MM.1S (cell line): ENCODE measurements at regions not wholly inside any gene's neighbourhood (a gene's known extent, or its start where the extent isn't known, plus 50 kb on each side); places are given as distances from the start of the nearest gene placed in this dataset.
A peak's percentile ranks its signal among the peaks of the same experiment; 100 is the strongest.
"Not testable (repeated sequence)": the region's sequence is repeated elsewhere in the genome, so short reads cannot be mapped to it uniquely, and the experiment has no call there.

Source experiments
- DNase-seq: peaks from one replicate; pipeline ENCODE4 v3.0.0-alpha.2; 2015
- H2AFZ ChIP-seq: fragments of 300-600 bp; sonication (generic); 2 replicates; pipeline ENCODE4 v1.6.0; 2016; ENCODE audit warnings: antibody characterized with exemption, low read length
- H3F3A ChIP-seq: fragments of 300-600 bp; sonication (generic); 2 replicates; pipeline ENCODE4 v1.6.1; 2016; ENCODE audit warnings: mild to moderate bottlenecking, antibody characterized with exemption, low read length, moderate library complexity, mixed read lengths; ENCODE audit not compliant: insufficient read depth
- H3K27ac ChIP-seq: fragments of 300-600 bp; sonication (generic); 2 replicates; pipeline ENCODE4 v1.5.1; 2016; ENCODE audit warnings: mild to moderate bottlenecking, low read length
- H3K27me3 ChIP-seq: fragments of 300-600 bp; sonication (generic); replicated peaks from 2 replicates; pipeline ENCODE4 v1.6.0; 2016; ENCODE audit warnings: low read length; ENCODE audit not compliant: insufficient read depth
- H3K36me3 ChIP-seq: fragments of 300-600 bp; sonication (generic); replicated peaks from 2 replicates; pipeline ENCODE4 v1.6.1; 2016; ENCODE audit warnings: mild to moderate bottlenecking, low read length, mixed read lengths; ENCODE audit not compliant: insufficient read depth
- H3K4me1 ChIP-seq: fragments of 300-600 bp; sonication (generic); 2 replicates; pipeline ENCODE4 v1.6.1; 2016; ENCODE audit warnings: low read length, mixed read lengths
- H3K4me2 ChIP-seq: fragments of 300-600 bp; sonication (generic); 2 replicates; pipeline ENCODE4 v1.6.0; 2016; ENCODE audit warnings: low read depth, low read length
- H3K4me3 ChIP-seq: fragments of 300-600 bp; sonication (generic); 2 replicates; pipeline ENCODE4 v1.5.1; 2016; ENCODE audit warnings: low read length, mixed read lengths
- H3K79me2 ChIP-seq: fragments of 300-600 bp; sonication (generic); 2 replicates; pipeline ENCODE4 v1.6.1; 2016; ENCODE audit warnings: mixed run types, low read length, mixed read lengths
- H3K9ac ChIP-seq: fragments of 300-600 bp; sonication (generic); 2 replicates; pipeline ENCODE4 v1.6.1; 2016; ENCODE audit warnings: low read length, mixed read lengths
- H3K9me2 ChIP-seq: fragments of 300-600 bp; sonication (generic); replicated peaks from 2 replicates; pipeline ENCODE4 v1.6.1; 2016; ENCODE audit warnings: mild to moderate bottlenecking, low read length, mixed read lengths; ENCODE audit not compliant: insufficient read depth
- H3K9me3 ChIP-seq: fragments of 300-600 bp; sonication (generic); replicated peaks from 2 replicates; pipeline ENCODE4 v1.6.1; 2016; ENCODE audit warnings: mild to moderate bottlenecking, low read length, mixed read lengths; ENCODE audit not compliant: insufficient read depth
- H4K20me1 ChIP-seq: fragments of 300-600 bp; sonication (generic); 2 replicates; pipeline ENCODE4 v1.6.1; 2016; ENCODE audit warnings: mild to moderate bottlenecking, low read length, moderate library complexity, mixed read lengths; ENCODE audit not compliant: insufficient read depth
- CTCF ChIP-seq: fragments of 300-600 bp; sonication (generic); IDR thresholded peaks from 2 replicates; pipeline ENCODE4 v1.5.1; 2016; ENCODE audit warnings: antibody characterized with exemption, low read length, mixed read lengths
- EZH2 ChIP-seq: fragments of 300-600 bp; sonication (generic); optimal IDR thresholded peaks from 2 replicates; pipeline ENCODE3; 2017; ENCODE audit warnings: low read depth, mild to moderate bottlenecking, antibody characterized with exemption, low read length, mixed read lengths
- EZH2phosphoT487 ChIP-seq: fragments of 300-600 bp; sonication (generic); IDR thresholded peaks from 2 replicates; pipeline ENCODE4 v1.6.1; 2018; ENCODE audit warnings: antibody characterized with exemption, low read length

DNA sequence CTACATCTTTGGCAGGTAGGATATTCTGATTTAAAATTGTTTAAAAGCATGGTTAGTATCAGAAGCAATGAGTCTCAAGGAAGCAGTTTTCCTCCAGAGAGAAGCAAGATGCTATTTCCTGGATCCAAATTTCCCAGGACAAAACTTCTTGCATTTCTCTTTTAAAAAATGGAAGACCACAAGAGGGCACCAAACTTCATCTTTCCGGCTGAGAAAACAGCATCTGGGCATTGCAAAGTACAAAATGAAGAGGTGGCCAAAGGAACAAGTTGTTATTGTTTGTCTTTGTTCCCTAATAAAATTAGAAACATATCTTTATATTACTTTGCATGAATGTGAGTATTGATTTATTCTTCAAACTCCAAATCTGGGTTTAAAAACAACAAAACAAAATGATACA, 60.0 kb upstream of the LRCH1 start:
- H3K4me2 ChIP-seq = no peak overlapping the region
- H3K79me2 ChIP-seq = no peaks in the 10 kb centered on the region
- H3K9ac ChIP-seq = no peak overlapping the region
- H3K4me3 ChIP-seq = no peak overlapping the region
- TF ChIP-seq EZH2 (no peak), CTCF (peak; percentile 41), EZH2phosphoT487 (no peak)
- no peaks in the 10 kb centered on the region for H4K20me1 ChIP-seq
- H2AFZ ChIP-seq = no peak overlapping the region
- H3F3A ChIP-seq = no peaks in the 10 kb centered on the region
- H3K27me3 ChIP-seq = no peaks in the 10 kb centered on the region
- no peak overlapping the region for H3K27ac ChIP-seq
- H3K9me2 ChIP-seq = no peaks in the 10 kb centered on the region
- H3K4me1 ChIP-seq = no peaks in the 10 kb centered on the region
- no peaks in the 10 kb centered on the region for H3K36me3 ChIP-seq
- H3K9me3 ChIP-seq = no peaks in the 10 kb centered on the region
- DNase-seq = no peak

- Histone ChIP-seq H3K9ac (no peak overlapping the region), H3K9me2 (no peaks in the 10 kb centered on the region), H3K27ac (no peak overlapping the region), H3K79me2 (no peaks in the 10 kb centered on the region), H2AFZ (no peak overlapping the region), H3K36me3 (no peaks in the 10 kb centered on the region), H4K20me1 (no peaks in the 10 kb centered on the region), H3F3A (no peaks in the 10 kb centered on the region), H3K4me1 (no peaks in the 10 kb centered on the region), H3K4me2 (no peak overlapping the region), H3K27me3 (no peaks in the 10 kb centered on the region), H3K9me3 (no peaks in the 10 kb centered on the region), H3K4me3 (no peak overlapping the region)
- TF ChIP-seq CTCF (no peak), EZH2phosphoT487 (no peak), EZH2 (no peak)
- no peak for DNase-seq
These were observed 61.3 kb upstream of the LRCH1 start for GRCh38 chr13:46491641-46492040.

DNA sequence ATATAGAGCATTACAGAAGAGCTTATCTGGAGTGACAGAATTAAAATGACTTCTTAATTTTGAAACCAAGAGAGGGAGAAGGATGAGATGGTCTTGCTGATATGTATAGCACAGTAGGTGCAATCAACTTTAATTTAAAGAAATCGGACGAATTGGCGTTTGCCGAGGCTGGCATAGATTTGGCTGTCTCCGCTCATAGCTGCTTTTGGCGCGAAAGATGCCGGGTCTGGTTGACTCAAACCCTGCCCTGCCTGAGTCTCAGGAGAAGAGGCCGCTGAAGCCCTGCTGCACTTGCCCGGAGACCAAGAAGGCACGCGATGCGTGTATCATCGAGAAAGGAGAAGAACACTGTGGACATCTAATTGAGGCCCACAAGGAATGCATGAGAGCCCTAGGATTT, 62.3 kb upstream of the LRCH1 start:
- H3K36me3 ChIP-seq, H3K4me3 ChIP-seq, H3K4me1 ChIP-seq, H3K9me3 ChIP-seq, H4K20me1 ChIP-seq, H3K4me2 ChIP-seq, H3K27ac ChIP-seq, H2AFZ ChIP-seq, H3K9ac ChIP-seq, H3K79me2 ChIP-seq, H3K9me2 ChIP-seq, H3F3A ChIP-seq, DNase-seq, H3K27me3 ChIP-seq: not testable (repeated sequence)

GRCh38 chr13:46490129-46490528, 62.8 kb upstream of the LRCH1 start:
- H2AFZ ChIP-seq = no peak overlapping the region
- H3K79me2 ChIP-seq = no peaks in the 10 kb centered on the region
- no peak overlapping the region for H3K4me2 ChIP-seq

More at GRCh38 chr13:46490129-46490528, 62.8 kb upstream of the LRCH1 start:
- Histone ChIP-seq H3K9me2 (no peaks in the 10 kb centered on the region), H3K4me3 (no peak overlapping the region), H3K9ac (no peak overlapping the region), H3K27ac (no peak overlapping the region), H3K9me3 (no peaks in the 10 kb centered on the region), H3K4me1 (no peaks in the 10 kb centered on the region), H3K27me3 (no peaks in the 10 kb centered on the region), H4K20me1 (no peaks in the 10 kb centered on the region), H3F3A (no peaks in the 10 kb centered on the region), H3K36me3 (no peaks in the 10 kb centered on the region)
- TF ChIP-seq EZH2phosphoT487 (no peak), EZH2 (no peak), CTCF (no peak)
- no peak for DNase-seq
